RPMI8226 (cell line): ENCODE measurements at regions not wholly inside any gene's neighbourhood (a gene's known extent, or its start where the extent isn't known, plus 50 kb on each side); places are given as distances from the start of the nearest gene placed in this dataset.
A peak's percentile ranks its signal among the peaks of the same experiment; 100 is the strongest.
"Not testable (repeated sequence)": the region's sequence is repeated elsewhere in the genome, so short reads cannot be mapped to it uniquely, and the experiment has no call there.

Source experiments
- DNase-seq: peaks from one replicate; pipeline ENCODE4 v3.0.0-alpha.2; 2015

GRCh38 chr11:129639300-129639699, 176.3 kb upstream of the TMEM45B start:
- no peak for DNase-seq

GRCh38 chr11:129640671-129641070, 175.0 kb upstream of the TMEM45B start:
- no peak for DNase-seq

GRCh38 chr11:129643031-129643721, 172.5 kb upstream of the TMEM45B start:
- DNase-seq, result no peak

GRCh38 chr11:129644326-129644725, 171.3 kb upstream of the TMEM45B start:
- DNase-seq, result no peak

- no peak for DNase-seq
These were observed 169.7 kb upstream of the TMEM45B start for GRCh38 chr11:129645943-129646342.

- DNase-seq, result not testable (repeated sequence)
These were observed 165.6 kb upstream of the TMEM45B start for GRCh38 chr11:129650044-129650443.

GRCh38 chr11:129652835-129653234, 162.8 kb upstream of the TMEM45B start:
- DNase-seq, result no peak

GRCh38 chr11:129655247-129655832, 160.3 kb upstream of the TMEM45B start:
- no peak for DNase-seq

GRCh38 chr11:129657866-129658525, 157.7 kb upstream of the TMEM45B start:
- DNase-seq, result no peak

GRCh38 chr11:129658526-129658867, 157.2 kb upstream of the TMEM45B start:
- no peak for DNase-seq

GRCh38 chr11:129680907-129681306, 134.7 kb upstream of the TMEM45B start:
- DNase-seq, result no peak

GRCh38 chr11:129681344-129682114, 134.1 kb upstream of the TMEM45B start:
- DNase-seq, result no peak

- DNase-seq, result no peak
These were observed 129.4 kb upstream of the TMEM45B start for GRCh38 chr11:129686269-129686668.

GRCh38 chr11:129691142-129691541, 124.5 kb upstream of the TMEM45B start:
- DNase-seq, result no peak

- peak; percentile 42 for DNase-seq
These were observed 121.1 kb upstream of the TMEM45B start for GRCh38 chr11:129694538-129694937.

- DNase-seq, result no peak
These were observed 120.7 kb upstream of the TMEM45B start for GRCh38 chr11:129694966-129695365.

GRCh38 chr11:129695571-129696308, 119.9 kb upstream of the TMEM45B start:
- peak; percentile 69 for DNase-seq

- no peak for DNase-seq
These were observed 119.2 kb upstream of the TMEM45B start for GRCh38 chr11:129696309-129696989.

- DNase-seq, result no peak
These were observed 117.4 kb upstream of the TMEM45B start for GRCh38 chr11:129698212-129698611.

GRCh38 chr11:129699711-129700304, 115.8 kb upstream of the TMEM45B start:
- no peak for DNase-seq

- DNase-seq, result no peak
These were observed 114.9 kb upstream of the TMEM45B start for GRCh38 chr11:129700701-129701100.

- DNase-seq, result no peak
These were observed 113.9 kb upstream of the TMEM45B start for GRCh38 chr11:129701706-129702105.
